SJSA1 (cell line): ENCODE measurements at regions not wholly inside any gene's neighbourhood (a gene's known extent, or its start where the extent isn't known, plus 50 kb on each side); places are given as distances from the start of the nearest gene placed in this dataset.

Experiments
- DNase-seq, 2 experiments: peaks; one replicate each; pipeline ENCODE4 v3.0.0-alpha.2; 2015 to 2020; ENCODE audit warnings: low spot score in 2 of 2, low read depth in 1 of 2
- H3K27ac ChIP-seq: fragments of 250-450 bp; sonication (Bioruptor Pico); 2 replicates; pipeline ENCODE4 v1.5.1; 2020; ENCODE audit warnings: mild to moderate bottlenecking, moderate library complexity
- H3K27me3 ChIP-seq: fragments of 250-450 bp; sonication (Bioruptor Pico); replicated peaks from 2 replicates; pipeline ENCODE4 v1.5.1; 2020; ENCODE audit warnings: mild to moderate bottlenecking, moderate library complexity
- H3K36me3 ChIP-seq: fragments of 250-450 bp; sonication (Bioruptor Pico); 2 replicates; pipeline ENCODE4 v1.5.1; 2020; ENCODE audit warnings: mild to moderate bottlenecking
- H3K4me1 ChIP-seq: fragments of 250-450 bp; sonication (Bioruptor Pico); replicated peaks from 2 replicates; pipeline ENCODE4 v1.6.1; 2021; ENCODE audit warnings: mild to moderate bottlenecking
- H3K4me3 ChIP-seq: fragments of 250-450 bp; sonication (Bioruptor Pico); 2 replicates; pipeline ENCODE4 v1.5.1; 2020; ENCODE audit warnings: mild to moderate bottlenecking
- H3K9me3 ChIP-seq: fragments of 250-450 bp; sonication (Bioruptor Pico); replicated peaks from 2 replicates; pipeline ENCODE4 v1.5.1; 2020; ENCODE audit warnings: mild to moderate bottlenecking

DNA sequence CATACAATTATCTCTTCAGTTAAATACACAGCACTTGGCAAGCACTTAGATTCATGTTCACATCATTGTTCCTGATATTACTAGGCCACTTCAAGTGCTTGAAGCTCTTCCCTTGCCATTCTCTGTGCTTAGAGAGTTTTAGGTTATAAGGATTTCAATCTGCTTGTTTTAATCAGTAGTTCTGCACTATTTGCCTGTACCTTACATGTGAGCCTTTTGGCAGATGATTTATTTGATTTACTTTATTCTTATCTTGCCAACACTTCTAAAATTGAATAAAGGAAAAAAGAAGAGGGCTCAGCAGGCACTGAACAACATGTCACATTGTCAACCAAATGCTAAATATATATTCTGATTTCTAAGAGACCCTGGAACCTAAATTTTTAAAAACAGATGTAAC is 363.8 kb upstream of the USP15 start:
- Histone ChIP-seq H3K4me3 (no peak overlapping the region), H3K36me3 (no peaks in the 10 kb centered on the region), H3K27me3 (no peaks in the 10 kb centered on the region), H3K27ac (no peak overlapping the region), H3K4me1 (no peaks in the 10 kb centered on the region), H3K9me3 (no peaks in the 10 kb centered on the region)
- DNase-seq, result no peak

DNA sequence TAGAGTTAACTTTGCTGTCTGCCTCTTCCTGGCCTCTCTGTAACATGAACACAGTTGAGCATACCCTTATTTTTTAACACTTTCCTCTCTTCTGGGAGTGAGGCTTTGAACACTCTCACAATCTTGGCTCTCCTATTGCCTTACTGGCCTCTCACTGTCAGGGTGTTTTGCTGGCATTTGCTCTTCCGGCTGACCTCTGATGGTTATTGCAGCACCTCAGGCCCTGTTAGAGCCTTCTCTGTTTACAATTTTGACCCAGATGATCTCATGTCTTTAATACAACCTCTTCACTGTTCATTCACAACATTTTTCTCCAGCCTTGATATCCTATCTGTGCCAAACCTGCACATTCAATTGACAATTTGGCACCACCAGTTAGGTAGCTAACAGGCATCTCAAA is 357.8 kb upstream of the USP15 start:
- H3K36me3 ChIP-seq, result no peaks in the 10 kb centered on the region
- H3K9me3 ChIP-seq, result no peaks in the 10 kb centered on the region
- no peaks in the 10 kb centered on the region for H3K4me1 ChIP-seq
- DNase-seq, result no peak
- H3K27ac ChIP-seq, result no peak overlapping the region
- H3K27me3 ChIP-seq, result no peaks in the 10 kb centered on the region
- no peak overlapping the region for H3K4me3 ChIP-seq

DNA sequence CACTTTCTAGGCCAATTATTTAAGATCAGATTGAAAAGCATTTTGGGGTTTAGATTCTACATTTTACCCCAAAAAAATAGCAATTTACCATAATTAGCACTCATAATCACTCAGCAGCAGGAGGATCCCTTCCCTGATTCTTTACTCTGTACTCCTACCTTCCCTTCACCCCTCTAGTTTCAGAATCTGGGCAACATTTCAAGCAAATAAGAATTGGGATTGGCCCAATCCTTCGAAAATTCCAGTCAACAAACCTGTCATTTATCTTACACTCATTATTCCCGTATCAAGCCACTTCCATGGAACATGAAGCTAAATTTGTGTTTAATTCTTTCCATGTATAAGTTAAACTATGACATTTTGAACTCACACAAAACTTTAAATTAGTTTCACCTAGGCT is 349.1 kb upstream of the USP15 start:
- Histone ChIP-seq H3K9me3 (no peaks in the 10 kb centered on the region; the same call in 1 of the 2 replicates), H3K27ac (no peak overlapping the region), H3K4me1 (no peaks in the 10 kb centered on the region), H3K4me3 (no peak overlapping the region), H3K27me3 (no peaks in the 10 kb centered on the region), H3K36me3 (no peaks in the 10 kb centered on the region)
- DNase-seq, result no peak

DNA sequence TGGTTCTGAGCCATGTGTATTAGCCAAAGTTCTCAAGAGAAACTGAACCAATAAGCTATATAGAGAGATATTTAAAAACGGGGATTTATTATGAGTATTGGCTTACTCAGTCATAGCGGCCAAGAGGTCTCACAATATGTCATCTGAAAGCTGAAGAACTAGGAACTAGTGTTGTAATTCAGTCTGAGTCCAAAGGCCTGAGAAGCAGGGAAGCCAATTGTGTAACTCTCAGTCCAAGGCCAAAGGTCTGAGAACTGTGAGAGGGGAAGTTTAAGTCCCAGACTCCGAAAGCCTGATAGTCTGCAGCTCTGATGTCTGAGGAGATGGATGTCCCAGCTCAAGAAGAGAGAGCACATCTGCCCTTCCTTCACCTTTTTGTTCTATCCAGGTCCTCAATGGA is 344.8 kb upstream of the USP15 start:
- Histone ChIP-seq H3K4me1 (no peaks in the 10 kb centered on the region), H3K36me3 (no peaks in the 10 kb centered on the region), H3K9me3 (no peaks in the 10 kb centered on the region; the same call in 1 of the 2 replicates), H3K27ac (no peak overlapping the region), H3K27me3 (no peaks in the 10 kb centered on the region), H3K4me3 (no peak overlapping the region)
- no peak for DNase-seq

DNA sequence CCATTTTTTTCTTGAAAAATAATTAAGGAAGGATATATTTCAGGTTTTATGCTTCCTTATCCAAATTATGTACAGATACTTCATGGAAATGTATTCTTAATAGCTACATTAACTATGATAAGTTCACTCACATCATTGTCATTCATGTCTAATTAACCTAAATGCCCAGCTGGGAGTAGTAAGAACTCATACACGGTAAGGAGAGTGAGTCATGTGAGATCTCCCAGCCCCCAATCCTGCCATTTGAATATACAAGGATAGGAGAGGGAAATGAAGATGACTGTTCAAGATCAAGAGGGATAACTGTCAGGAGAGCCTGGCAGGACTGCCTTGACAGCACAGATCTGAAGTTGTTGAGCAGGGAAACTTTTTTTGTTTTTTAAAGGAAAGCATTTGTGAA is 343.4 kb upstream of the USP15 start:
- no peak overlapping the region for H3K27ac ChIP-seq
- DNase-seq, result no peak
- no peak overlapping the region for H3K4me3 ChIP-seq
- no peaks in the 10 kb centered on the region for H3K4me1 ChIP-seq
- no peaks in the 10 kb centered on the region; the same call in 1 of the 2 replicates for H3K9me3 ChIP-seq
- H3K36me3 ChIP-seq, result no peaks in the 10 kb centered on the region
- no peaks in the 10 kb centered on the region for H3K27me3 ChIP-seq

DNA sequence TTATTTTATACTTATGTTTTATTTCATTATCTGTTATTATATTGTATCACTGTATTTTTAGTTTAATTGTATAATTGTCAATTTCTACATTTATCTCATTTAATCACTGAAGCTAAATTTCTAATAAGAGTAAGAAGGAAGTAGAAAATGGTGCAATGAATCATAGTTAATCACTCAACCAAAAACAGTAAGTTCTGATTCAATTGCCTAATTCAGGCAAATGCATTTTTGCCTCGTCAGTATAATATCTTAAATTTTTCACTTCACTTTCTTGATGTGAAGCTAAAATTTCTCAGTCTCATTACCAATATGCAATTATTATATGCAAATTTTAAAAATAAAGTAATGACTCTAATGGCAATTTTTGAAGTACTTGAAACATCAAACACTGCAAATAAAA is 340.5 kb upstream of the USP15 start:
- no peak overlapping the region for H3K27ac ChIP-seq
- H3K4me1 ChIP-seq, result no peaks in the 10 kb centered on the region
- H3K9me3 ChIP-seq, result no peaks in the 10 kb centered on the region
- DNase-seq, result no peak
- H3K27me3 ChIP-seq, result no peaks in the 10 kb centered on the region
- H3K4me3 ChIP-seq, result no peak overlapping the region
- H3K36me3 ChIP-seq, result no peaks in the 10 kb centered on the region

DNA sequence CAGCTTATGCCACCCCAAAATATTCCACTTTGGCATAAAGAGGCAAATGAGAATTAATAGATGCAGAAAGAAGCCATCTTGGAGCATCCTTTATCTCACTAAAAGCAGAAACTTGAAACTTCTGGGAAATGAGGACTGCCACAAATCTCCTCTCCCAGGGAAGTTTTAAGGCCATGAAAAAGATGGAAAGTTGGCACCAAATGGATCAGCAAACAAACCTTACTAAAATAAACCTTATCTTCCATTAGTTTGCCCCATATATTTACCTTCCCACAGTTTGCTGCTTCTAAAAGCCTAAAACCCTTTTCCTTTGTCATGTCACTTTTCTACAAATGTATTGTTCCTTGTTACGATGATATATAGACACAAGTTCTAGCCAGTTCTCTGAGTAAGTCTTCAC is 340.0 kb upstream of the USP15 start:
- no peaks in the 10 kb centered on the region for H3K27me3 ChIP-seq
- no peak overlapping the region for H3K27ac ChIP-seq
- no peaks in the 10 kb centered on the region for H3K36me3 ChIP-seq
- no peak overlapping the region for H3K4me3 ChIP-seq
- no peak for DNase-seq
- H3K9me3 ChIP-seq, result no peaks in the 10 kb centered on the region
- no peaks in the 10 kb centered on the region for H3K4me1 ChIP-seq

DNA sequence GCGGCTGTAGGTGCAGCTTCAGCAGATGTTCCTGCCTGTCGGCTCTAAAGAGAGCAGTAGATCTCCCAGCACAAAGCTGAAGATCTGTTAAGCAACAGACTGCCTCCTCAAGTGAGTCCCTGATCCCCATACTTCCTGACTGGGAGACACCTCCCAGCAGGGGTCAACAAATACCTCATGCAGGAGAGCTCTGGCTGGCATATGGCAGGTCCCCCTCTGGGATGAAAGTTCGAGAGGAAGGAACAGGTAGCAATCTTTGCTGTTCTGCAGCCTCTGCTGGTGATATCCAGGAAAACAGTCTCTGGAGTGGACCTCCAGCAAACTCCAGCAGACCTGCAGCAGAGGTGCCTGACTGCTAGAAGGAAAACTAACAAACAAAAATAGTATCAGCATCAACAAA is 337.1 kb upstream of the USP15 start:
- no peak overlapping the region for H3K4me3 ChIP-seq
- no peak overlapping the region for H3K27ac ChIP-seq
- H3K27me3 ChIP-seq, result no peaks in the 10 kb centered on the region
- H3K36me3 ChIP-seq, result no peaks in the 10 kb centered on the region
- DNase-seq, result no peak
- no peaks in the 10 kb centered on the region for H3K4me1 ChIP-seq
- no peaks in the 10 kb centered on the region for H3K9me3 ChIP-seq

DNA sequence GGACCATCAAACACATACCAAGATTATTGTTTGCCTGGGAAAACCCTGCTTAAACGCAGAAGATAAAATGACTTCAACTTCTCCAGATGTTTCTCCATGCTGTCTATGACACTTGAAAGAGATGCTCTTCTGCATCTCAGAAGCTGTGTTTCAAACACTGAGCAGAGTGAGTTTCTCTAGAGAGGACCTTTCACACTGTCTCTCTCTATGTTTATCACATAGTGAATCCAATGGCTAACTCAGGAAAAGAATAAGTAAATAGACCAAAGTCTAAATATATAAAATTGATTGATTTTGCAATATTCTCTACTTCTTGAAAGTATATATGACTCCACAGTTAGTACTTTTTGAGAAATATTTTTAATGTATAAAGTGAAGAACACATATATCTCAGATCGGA is 325.6 kb upstream of the USP15 start:
- no peak overlapping the region for H3K4me3 ChIP-seq
- no peak overlapping the region for H3K27ac ChIP-seq
- no peaks in the 10 kb centered on the region for H3K36me3 ChIP-seq
- H3K4me1 ChIP-seq, result no peaks in the 10 kb centered on the region
- no peaks in the 10 kb centered on the region; the same call in 1 of the 2 replicates for H3K9me3 ChIP-seq
- no peak for DNase-seq
- no peaks in the 10 kb centered on the region for H3K27me3 ChIP-seq

DNA sequence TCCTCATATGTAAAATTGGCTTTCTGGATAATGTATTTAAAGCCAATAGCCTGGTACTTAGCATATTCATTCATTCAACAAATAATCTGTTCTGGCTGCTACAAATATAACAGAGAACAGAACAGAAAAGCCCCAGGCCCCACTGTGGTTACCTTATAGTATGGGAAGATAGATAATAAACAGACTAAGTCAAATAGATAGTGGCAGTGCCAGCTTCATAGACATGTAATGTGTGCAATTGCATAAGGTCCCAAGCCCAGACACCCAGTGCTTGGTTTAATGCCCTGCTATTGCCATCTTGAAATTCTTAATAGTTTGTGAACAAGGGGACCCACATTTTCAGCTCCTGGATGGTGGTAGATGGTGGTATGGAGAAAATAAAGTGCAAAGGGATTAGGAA is 320.2 kb upstream of the USP15 start:
- Histone ChIP-seq H3K27ac (no peak overlapping the region), H3K4me3 (no peak overlapping the region), H3K4me1 (no peaks in the 10 kb centered on the region), H3K36me3 (no peaks in the 10 kb centered on the region), H3K27me3 (no peaks in the 10 kb centered on the region), H3K9me3 (no peaks in the 10 kb centered on the region; the same call in 1 of the 2 replicates)
- DNase-seq, result no peak

DNA sequence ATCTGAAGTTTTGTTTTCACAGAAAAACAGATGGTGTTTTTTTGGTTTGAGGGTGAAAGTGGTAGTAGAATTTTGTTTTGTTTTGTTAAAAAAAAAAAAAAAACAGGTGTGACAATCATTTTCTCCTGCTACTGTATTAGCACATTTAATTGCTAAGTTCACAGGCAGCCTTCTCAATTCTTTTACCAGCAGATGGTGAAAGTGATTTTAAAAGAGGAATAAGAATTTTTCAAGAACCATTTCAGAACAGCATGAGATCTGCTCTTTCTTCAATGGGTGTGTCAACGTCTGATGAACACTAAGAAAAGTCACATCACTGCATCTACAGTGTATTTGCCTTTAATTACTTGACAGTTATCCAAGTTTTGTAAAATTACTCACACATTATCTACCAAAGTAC is 303.7 kb upstream of the USP15 start:
- Histone ChIP-seq H3K36me3 (no peaks in the 10 kb centered on the region), H3K4me3 (no peak overlapping the region), H3K4me1 (no peaks in the 10 kb centered on the region), H3K27ac (no peak overlapping the region), H3K9me3 (no peaks in the 10 kb centered on the region), H3K27me3 (no peaks in the 10 kb centered on the region)
- DNase-seq, result no peak

DNA sequence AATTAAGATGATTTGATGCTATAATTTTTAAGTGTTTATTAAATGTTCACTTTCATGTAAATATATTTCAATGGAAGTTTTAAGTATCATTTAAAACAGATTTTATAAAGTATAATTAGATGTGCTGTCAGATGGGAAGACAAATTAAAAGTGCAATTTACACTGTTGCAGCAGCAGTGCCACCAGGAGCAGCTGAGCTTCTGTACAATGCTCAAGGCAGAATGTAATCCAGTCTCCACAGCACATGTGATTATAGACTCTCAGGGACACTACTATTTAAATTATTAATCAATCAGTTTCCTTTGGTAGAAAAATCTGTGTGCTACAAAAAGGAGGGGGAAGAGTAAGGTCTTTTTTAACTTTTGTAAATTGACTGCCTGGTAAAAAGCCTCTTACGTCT is 285.7 kb upstream of the USP15 start:
- DNase-seq, result no peak
- Histone ChIP-seq H3K27ac (no peak overlapping the region), H3K36me3 (no peaks in the 10 kb centered on the region), H3K27me3 (no peaks in the 10 kb centered on the region), H3K4me1 (no peaks in the 10 kb centered on the region), H3K9me3 (no peaks in the 10 kb centered on the region), H3K4me3 (no peak overlapping the region)

DNA sequence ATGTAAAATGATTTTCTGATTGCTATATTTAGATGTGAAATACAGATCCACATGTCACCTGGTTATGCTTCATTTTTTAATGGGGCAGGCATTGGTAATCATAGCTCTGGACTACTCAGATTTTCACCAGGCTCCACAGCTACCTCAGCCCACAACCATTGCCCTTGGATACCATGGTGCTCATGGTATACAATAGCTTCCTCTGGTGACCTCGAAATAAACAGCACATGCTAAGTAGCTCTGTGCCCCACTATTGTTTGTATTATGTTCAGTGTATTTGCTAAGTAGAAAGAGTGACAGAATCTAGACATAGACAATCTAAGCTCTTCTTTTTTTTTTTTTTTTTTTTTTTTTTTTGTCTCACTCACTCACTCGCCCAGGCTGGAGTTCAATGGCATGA is 274.4 kb upstream of the USP15 start:
- DNase-seq, result no peak
- H3K9me3 ChIP-seq, result no peaks in the 10 kb centered on the region
- H3K27ac ChIP-seq, result no peak overlapping the region
- H3K4me3 ChIP-seq, result no peak overlapping the region
- no peaks in the 10 kb centered on the region for H3K27me3 ChIP-seq
- no peaks in the 10 kb centered on the region for H3K36me3 ChIP-seq
- no peaks in the 10 kb centered on the region for H3K4me1 ChIP-seq

DNA sequence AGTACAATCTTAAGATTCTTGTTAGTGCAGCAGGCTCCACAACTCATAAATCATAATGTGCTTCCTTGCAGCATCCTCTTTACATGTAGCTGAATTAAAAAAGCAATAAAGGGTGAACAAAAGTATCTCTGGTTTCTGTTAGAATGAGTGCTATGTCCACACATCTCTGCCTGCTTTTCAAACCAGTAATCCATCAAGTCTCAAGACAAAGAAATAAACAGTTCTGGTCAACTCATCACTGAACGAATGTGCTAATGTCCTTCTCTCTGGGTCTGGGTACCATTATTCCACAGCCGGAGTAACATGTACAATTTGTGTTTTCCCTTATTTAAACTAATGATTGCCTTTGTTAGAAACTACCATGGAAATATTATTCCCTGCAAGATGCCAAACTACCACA is 273.0 kb upstream of the USP15 start:
- DNase-seq, result no peak
- Histone ChIP-seq H3K4me1 (no peaks in the 10 kb centered on the region), H3K36me3 (no peaks in the 10 kb centered on the region), H3K27me3 (no peaks in the 10 kb centered on the region), H3K27ac (no peak overlapping the region), H3K4me3 (no peak overlapping the region), H3K9me3 (no peaks in the 10 kb centered on the region)

DNA sequence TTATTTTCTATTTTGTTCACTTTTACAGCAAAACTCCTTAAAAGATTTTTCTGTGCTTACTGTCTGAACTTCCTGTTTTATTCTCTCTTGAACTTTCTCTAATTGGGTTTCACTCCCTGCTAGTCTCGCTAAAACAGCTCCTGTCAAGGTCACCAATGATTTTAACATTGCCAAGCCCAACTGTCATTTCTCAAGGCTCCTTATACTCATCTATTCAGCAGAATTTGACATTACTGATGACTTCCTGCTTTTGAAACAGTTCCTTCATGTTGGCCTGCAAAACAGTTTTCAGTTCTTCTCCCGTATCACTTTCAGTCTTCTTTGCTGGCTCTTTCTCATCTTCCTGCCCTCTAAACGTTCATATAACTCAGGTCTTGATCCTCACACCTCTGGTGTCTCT is 268.5 kb upstream of the USP15 start:
- Histone ChIP-seq H3K27ac (no peak overlapping the region), H3K4me1 (no peaks in the 10 kb centered on the region), H3K36me3 (no peaks in the 10 kb centered on the region), H3K4me3 (no peak overlapping the region), H3K9me3 (no peaks in the 10 kb centered on the region), H3K27me3 (no peaks in the 10 kb centered on the region)
- no peak for DNase-seq
